Kidney (tissue), 13 donors: ENCODE measurements at regions not wholly inside any gene's neighbourhood (a gene's known extent, or its start where the extent isn't known, plus 50 kb on each side); places are given as distances from the start of the nearest gene placed in this dataset.

ENCODE experiments used
- DNase-seq, 5 donors: peaks; one replicate each; pipeline ENCODE4 v3.0.0-alpha.2; 2013 to 2020
- FAIRE-seq: peaks from 2 replicates; lab custom pipeline; 2012; peaks lifted over from hg19 to GRCh38; lab: Jason Lieb, UNC
- H3K27ac ChIP-seq, 2 donors: one replicate each; pipeline ENCODE4 v1.7.0; 2013; ENCODE audit warnings: low read depth in 2 of 2, low read length in 2 of 2, inconsistent platforms in 1 of 2
- H3K27me3 ChIP-seq: one replicate; pipeline ENCODE4 v1.7.1; 2013; ENCODE audit warnings: low read length, inconsistent platforms; ENCODE audit not compliant: control insufficient read depth, insufficient read depth
- H3K36me3 ChIP-seq, 3 donors: one replicate each; pipeline versions ENCODE4 v1.7.0 to v1.7.1; 2013; ENCODE audit warnings: low read length in 3 of 3, control low read depth in 1 of 3, inconsistent platforms in 1 of 3; ENCODE audit not compliant: insufficient read depth in 3 of 3, control insufficient read depth in 2 of 3
- H3K4me1 ChIP-seq, 3 donors: one replicate each; pipeline versions ENCODE4 v1.7.0 to v1.7.1; 2013; ENCODE audit warnings: low read length in 3 of 3, inconsistent platforms in 1 of 3, low read depth in 1 of 3; ENCODE audit not compliant: control insufficient read depth in 2 of 3, insufficient read depth in 2 of 3
- H3K4me3 ChIP-seq, 3 donors: one replicate each; pipeline versions ENCODE4 v1.7.0 to v1.8.1; 2013; ENCODE audit warnings: low read length in 3 of 3, control low read depth in 1 of 3, inconsistent platforms in 1 of 3
- H3K9ac ChIP-seq, 3 donors: one replicate each; pipeline versions ENCODE4 v1.7.0 to v1.7.1; 2013; ENCODE audit warnings: low read length in 3 of 3, control low read depth in 1 of 3, inconsistent platforms in 1 of 3
- H3K9me3 ChIP-seq, 3 donors: one replicate each; pipeline versions ENCODE4 v1.7.0 to v1.7.1; 2013; ENCODE audit warnings: low read length in 3 of 3, control low read depth in 1 of 3, inconsistent platforms in 1 of 3; ENCODE audit not compliant: control insufficient read depth in 2 of 3, insufficient read depth in 1 of 3
- CTCF ChIP-seq: IDR thresholded peaks from 3 replicates; pipeline ENCODE4 v1.5.1; 2012; ENCODE audit warnings: mild to moderate bottlenecking, moderate library complexity, borderline replicate concordance; ENCODE audit not compliant: insufficient read depth; ENCODE audit errors: extremely low read depth
- intact Hi-C: fragments of 100-400 bp; cut with DNase I; formaldehyde crosslinking; loops from one replicate; pipeline ENCODE4 v1.11.1; 2022
- donor health status: control.
- donor health status: control.
- donor health status: control.
- donor health status: control.
- donor health status: control.
- donor health status: DM: yes; HTN: yes; CAD: no.
- donor health status: Normal renal cell carcinoma (clear cell type).

GRCh38 chr3:42019144-42019952, 57.4 kb upstream of the ULK4 start:
- peak overlapping the region in 1 of 2 donors; percentile 43 for H3K27ac ChIP-seq
- DNase-seq (no peak), FAIRE-seq (no peak)
- H3K27me3 ChIP-seq: no peaks in the 10 kb centered on the region
- no peaks in the 10 kb centered on the region for H3K36me3 ChIP-seq
- H3K9ac ChIP-seq: no peak overlapping the region
- H3K4me1 ChIP-seq: peaks cover 8 to 29% (median 24%) of the 10 kb centered on the region in 3 donors
- no peak for TF ChIP-seq CTCF
- no peaks in the 10 kb centered on the region for H3K9me3 ChIP-seq
- intact Hi-C loops: loop anchor here (10.0 kb wide), 1 partner anchor 55 kb away; no protein-coding TSS in a partner anchor
- no peak overlapping the region for H3K4me3 ChIP-seq

- Histone ChIP-seq H3K27ac (peak overlapping the region; percentile 82 to 83), H3K9me3 (no peaks in the 10 kb centered on the region), H3K9ac (peak overlapping the region; percentile 41 to 90 (median 88)), H3K27me3 (no peaks in the 10 kb centered on the region), H3K4me1 (peaks cover 0 to 11% (median 11%) of the 10 kb centered on the region in 3 donors), H3K36me3 (no peaks in the 10 kb centered on the region), H3K4me3 (peak overlapping the region; percentile 71 to 88 (median 85))
- peak; percentile 53 to 83 (median 58) for DNase-seq
- TF ChIP-seq CTCF: no peak
- FAIRE-seq: no peak
- intact Hi-C loops: loop anchor here (10.0 kb wide), 1 partner anchor 60 kb away; no protein-coding TSS in a partner anchor
Measured at GRCh38 chr3:42014921-42015533, 53.1 kb upstream of the ULK4 start.

GRCh38 chr3:42014458-42014920, 52.6 kb upstream of the ULK4 start:
- no peak for TF ChIP-seq CTCF
- Histone ChIP-seq H3K4me1 (peaks cover 0 to 11% (median 11%) of the 10 kb centered on the region in 3 donors), H3K4me3 (peak overlapping the region; percentile 71 to 88 (median 85)), H3K27me3 (no peaks in the 10 kb centered on the region), H3K9ac (peak overlapping the region; percentile 41 to 90 (median 88)), H3K9me3 (no peaks in the 10 kb centered on the region), H3K36me3 (no peaks in the 10 kb centered on the region), H3K27ac (peak overlapping the region; percentile 82 to 83)
- intact Hi-C loops: loop anchor here (10.0 kb wide), 1 partner anchor 60 kb away; no protein-coding TSS in a partner anchor
- peak in 2 of 5 donors; percentile 67 to 75 for DNase-seq
- no peak for FAIRE-seq
